HUES48 (cell line): ENCODE measurements at regions not wholly inside any gene's neighbourhood (a gene's known extent, or its start where the extent isn't known, plus 50 kb on each side); places are given as distances from the start of the nearest gene placed in this dataset.

Experiments used
- H3K27ac ChIP-seq: one replicate; pipeline ENCODE4 v1.7.0; 2013; ENCODE audit warnings: low read depth, low read length, inconsistent platforms
- H3K27me3 ChIP-seq: 2 replicates; pipeline ENCODE4 v1.6.1; 2013; ENCODE audit warnings: mild to moderate bottlenecking, low read length; ENCODE audit not compliant: control insufficient read depth, insufficient read depth
- H3K36me3 ChIP-seq: 2 replicates; pipeline ENCODE4 v1.6.1; 2013; ENCODE audit warnings: low read length; ENCODE audit not compliant: control insufficient read depth, insufficient read depth
- H3K4me1 ChIP-seq: 2 replicates; pipeline ENCODE4 v1.6.1; 2013; ENCODE audit warnings: mild to moderate bottlenecking, low read length; ENCODE audit not compliant: control insufficient read depth, insufficient read depth
- H3K4me3 ChIP-seq: 2 replicates; pipeline ENCODE4 v1.5.1; 2013; ENCODE audit warnings: mild to moderate bottlenecking, low read depth, low read length
- H3K9ac ChIP-seq: 2 replicates; pipeline ENCODE4 v1.6.1; 2013; ENCODE audit warnings: mild to moderate bottlenecking, low read depth, low read length, moderate library complexity
- H3K9me3 ChIP-seq: 2 replicates; pipeline ENCODE4 v1.6.1; 2013; ENCODE audit warnings: low read length; ENCODE audit not compliant: control insufficient read depth, insufficient read depth

GRCh38 chr18:38872342-38872741, 1306.7 kb upstream of the CELF4 start:
- no peak overlapping the region for H3K9ac ChIP-seq
- no peaks in the 10 kb centered on the region for H3K4me1 ChIP-seq
- no peaks in the 10 kb centered on the region for H3K9me3 ChIP-seq
- H3K4me3 ChIP-seq = no peak overlapping the region
- H3K27ac ChIP-seq = no peak overlapping the region
- H3K27me3 ChIP-seq = no peaks in the 10 kb centered on the region
- H3K36me3 ChIP-seq = no peaks in the 10 kb centered on the region

- Histone ChIP-seq H3K9ac (no peak overlapping the region), H3K36me3 (no peaks in the 10 kb centered on the region), H3K27ac (no peak overlapping the region), H3K4me3 (no peak overlapping the region), H3K4me1 (no peaks in the 10 kb centered on the region), H3K9me3 (no peaks in the 10 kb centered on the region), H3K27me3 (no peaks in the 10 kb centered on the region)
These were observed 1303.2 kb upstream of the CELF4 start for GRCh38 chr18:38868757-38869156.

DNA sequence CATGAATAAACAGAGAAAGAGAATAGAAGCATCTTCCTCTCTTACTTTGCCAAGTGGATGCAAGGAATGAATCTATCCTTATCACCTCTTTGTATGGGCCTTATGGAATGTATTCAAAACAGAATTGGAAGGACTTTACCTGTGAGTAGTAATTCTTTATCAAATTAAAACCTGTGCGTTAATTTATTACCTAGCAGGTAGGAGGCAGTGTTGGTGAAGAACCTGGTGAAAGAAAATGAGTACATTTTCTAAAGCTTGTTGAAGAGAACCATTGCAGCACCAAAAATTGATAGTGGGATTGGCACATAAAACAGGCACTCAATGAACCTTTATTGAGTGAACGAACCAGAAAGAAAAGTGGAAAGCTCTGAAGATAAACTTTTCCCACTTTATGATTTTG, 1302.1 kb upstream of the CELF4 start:
- H3K27ac ChIP-seq = no peak overlapping the region
- no peaks in the 10 kb centered on the region for H3K9me3 ChIP-seq
- no peak overlapping the region for H3K4me3 ChIP-seq
- H3K4me1 ChIP-seq = no peaks in the 10 kb centered on the region
- no peak overlapping the region for H3K9ac ChIP-seq
- H3K36me3 ChIP-seq = no peaks in the 10 kb centered on the region
- H3K27me3 ChIP-seq = no peaks in the 10 kb centered on the region

GRCh38 chr18:38851526-38851925, 1285.9 kb upstream of the CELF4 start:
- Histone ChIP-seq H3K27me3 (no peaks in the 10 kb centered on the region), H3K9me3 (no peaks in the 10 kb centered on the region), H3K9ac (no peak overlapping the region), H3K4me1 (no peaks in the 10 kb centered on the region), H3K4me3 (no peak overlapping the region), H3K36me3 (no peaks in the 10 kb centered on the region), H3K27ac (no peak overlapping the region)

GRCh38 chr18:38847326-38847725, 1281.7 kb upstream of the CELF4 start:
- Histone ChIP-seq H3K9ac (no peak overlapping the region), H3K27me3 (no peaks in the 10 kb centered on the region), H3K27ac (no peak overlapping the region), H3K4me1 (no peaks in the 10 kb centered on the region), H3K4me3 (no peak overlapping the region), H3K9me3 (no peaks in the 10 kb centered on the region), H3K36me3 (no peaks in the 10 kb centered on the region)

GRCh38 chr18:38843291-38843690, 1277.7 kb upstream of the CELF4 start:
- no peaks in the 10 kb centered on the region for H3K27me3 ChIP-seq
- H3K4me3 ChIP-seq = no peak overlapping the region
- H3K27ac ChIP-seq = no peak overlapping the region
- no peaks in the 10 kb centered on the region for H3K36me3 ChIP-seq
- no peak overlapping the region for H3K9ac ChIP-seq
- H3K4me1 ChIP-seq = no peaks in the 10 kb centered on the region
- no peaks in the 10 kb centered on the region for H3K9me3 ChIP-seq

- H3K36me3 ChIP-seq = no peaks in the 10 kb centered on the region
- H3K27me3 ChIP-seq = no peaks in the 10 kb centered on the region
- H3K27ac ChIP-seq = no peak overlapping the region
- no peak overlapping the region for H3K9ac ChIP-seq
- no peaks in the 10 kb centered on the region for H3K4me1 ChIP-seq
- H3K9me3 ChIP-seq = no peaks in the 10 kb centered on the region
- H3K4me3 ChIP-seq = no peak overlapping the region
These were observed 1260.6 kb upstream of the CELF4 start for GRCh38 chr18:38826247-38826646.

GRCh38 chr18:38811209-38811608, 1245.6 kb upstream of the CELF4 start:
- no peaks in the 10 kb centered on the region for H3K9me3 ChIP-seq
- H3K9ac ChIP-seq = no peak overlapping the region
- peaks cover 3% of the 10 kb centered on the region; the same call in 1 of the 2 replicates for H3K4me1 ChIP-seq
- H3K4me3 ChIP-seq = no peak overlapping the region
- no peak overlapping the region for H3K27ac ChIP-seq
- no peaks in the 10 kb centered on the region for H3K36me3 ChIP-seq
- H3K27me3 ChIP-seq = no peaks in the 10 kb centered on the region

- peaks cover 8% of the 10 kb centered on the region for H3K4me1 ChIP-seq
- no peaks in the 10 kb centered on the region for H3K9me3 ChIP-seq
- no peak overlapping the region for H3K27ac ChIP-seq
- no peak overlapping the region for H3K9ac ChIP-seq
- no peaks in the 10 kb centered on the region for H3K27me3 ChIP-seq
- no peaks in the 10 kb centered on the region for H3K36me3 ChIP-seq
- H3K4me3 ChIP-seq = no peak overlapping the region
These were observed 1245.2 kb upstream of the CELF4 start for GRCh38 chr18:38810789-38811188.

- H3K36me3 ChIP-seq = no peaks in the 10 kb centered on the region
- H3K9me3 ChIP-seq = no peaks in the 10 kb centered on the region
- H3K27ac ChIP-seq = no peak overlapping the region
- no peak overlapping the region for H3K9ac ChIP-seq
- H3K4me1 ChIP-seq = peaks cover 18% of the 10 kb centered on the region
- H3K4me3 ChIP-seq = no peak overlapping the region
- no peaks in the 10 kb centered on the region for H3K27me3 ChIP-seq
These were observed 1242.3 kb upstream of the CELF4 start for GRCh38 chr18:38807915-38808314.

DNA sequence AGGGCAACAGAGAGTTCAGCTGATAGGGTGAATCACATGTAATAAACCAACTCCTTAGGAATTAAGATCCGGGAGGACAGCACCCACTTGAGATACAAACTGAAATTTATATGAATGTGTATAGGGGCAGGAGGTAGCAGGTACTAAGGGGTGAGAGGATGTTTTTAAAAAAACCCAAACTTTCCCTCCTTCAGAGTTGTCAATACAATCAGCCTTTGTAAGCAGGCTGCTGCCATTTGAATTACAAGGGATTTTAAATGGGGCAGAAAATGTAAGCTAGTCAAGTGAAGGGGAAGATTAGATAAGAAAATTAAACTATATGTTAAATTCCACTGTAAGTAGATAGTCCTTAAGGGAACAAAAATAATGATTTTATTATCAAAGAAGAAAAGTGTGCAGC, 1239.7 kb upstream of the CELF4 start:
- Histone ChIP-seq H3K36me3 (no peaks in the 10 kb centered on the region), H3K27ac (peak overlapping the region; percentile 17)

GRCh38 chr18:38801640-38802039, 1236.0 kb upstream of the CELF4 start:
- no peaks in the 10 kb centered on the region for H3K36me3 ChIP-seq
- no peak overlapping the region for H3K27ac ChIP-seq
- H3K9ac ChIP-seq = no peak overlapping the region
- H3K4me1 ChIP-seq = peaks cover 15% of the 10 kb centered on the region
- H3K4me3 ChIP-seq = no peak overlapping the region
- H3K27me3 ChIP-seq = no peaks in the 10 kb centered on the region
- H3K9me3 ChIP-seq = peaks cover 2% of the 10 kb centered on the region; the same call in 1 of the 2 replicates

More for the DNA sequence above, 1239.7 kb upstream of the CELF4 start:
- Histone ChIP-seq H3K9me3 (no peaks in the 10 kb centered on the region), H3K27me3 (no peaks in the 10 kb centered on the region), H3K4me1 (peaks cover 18% of the 10 kb centered on the region), H3K9ac (no peak overlapping the region), H3K4me3 (no peak overlapping the region)
